ENCODE measurements at regions not wholly inside any gene's neighbourhood (a gene's known extent, or its start where the extent isn't known, plus 50 kb on each side); places are given as distances from the start of the nearest gene placed in this dataset.

DNA sequence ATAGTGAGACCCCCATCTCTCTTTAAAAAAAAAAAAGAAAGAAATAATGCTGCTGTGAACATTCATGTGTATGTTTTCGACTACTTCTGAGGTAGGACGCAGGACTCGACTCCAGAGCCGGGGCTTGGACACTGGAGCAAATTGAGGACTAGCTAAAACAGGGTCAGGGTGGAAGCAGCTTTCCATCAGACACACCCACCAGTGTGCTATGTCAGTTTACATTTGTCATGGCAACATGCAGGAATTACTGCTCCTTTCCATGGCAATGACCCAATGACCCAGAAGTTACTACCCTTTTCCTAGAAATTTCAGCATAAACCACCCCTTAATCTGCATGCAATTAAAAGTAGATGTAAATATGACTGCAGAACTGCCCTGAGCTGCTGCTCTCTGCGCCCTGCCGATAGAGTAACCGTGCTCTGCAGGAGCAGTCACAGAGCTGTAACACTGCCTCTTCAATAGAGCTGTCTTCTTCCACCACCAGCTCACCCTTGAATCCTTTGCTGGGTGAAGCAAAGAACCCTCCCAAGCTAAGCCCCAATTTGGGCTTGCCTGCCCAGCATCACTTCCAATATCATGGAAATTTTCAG is 61.6 kb upstream of the ZNF599 start:
- Histone ChIP-seq H3K27me3 (no peaks in the 10 kb centered on the region), H3K9me3 (no peaks in the 10 kb centered on the region), H3K27ac (no peak overlapping the region), H3K4me1 (peaks cover 0 to 7% (median 0%) of the 10 kb centered on the region in 3 donors), H3K4me3 (no peak overlapping the region), H3K36me3 (no peaks in the 10 kb centered on the region)
- 71 to 85% methylated on average over 7 of the region's 7 CpGs for WGBS, 2 donors
- ATAC-seq (no peak), FAIRE-seq (no peak), DNase-seq (no peak)
- intact Hi-C loops (cut with DNase I): no loop called here
- TF ChIP-seq, protein P1, sequence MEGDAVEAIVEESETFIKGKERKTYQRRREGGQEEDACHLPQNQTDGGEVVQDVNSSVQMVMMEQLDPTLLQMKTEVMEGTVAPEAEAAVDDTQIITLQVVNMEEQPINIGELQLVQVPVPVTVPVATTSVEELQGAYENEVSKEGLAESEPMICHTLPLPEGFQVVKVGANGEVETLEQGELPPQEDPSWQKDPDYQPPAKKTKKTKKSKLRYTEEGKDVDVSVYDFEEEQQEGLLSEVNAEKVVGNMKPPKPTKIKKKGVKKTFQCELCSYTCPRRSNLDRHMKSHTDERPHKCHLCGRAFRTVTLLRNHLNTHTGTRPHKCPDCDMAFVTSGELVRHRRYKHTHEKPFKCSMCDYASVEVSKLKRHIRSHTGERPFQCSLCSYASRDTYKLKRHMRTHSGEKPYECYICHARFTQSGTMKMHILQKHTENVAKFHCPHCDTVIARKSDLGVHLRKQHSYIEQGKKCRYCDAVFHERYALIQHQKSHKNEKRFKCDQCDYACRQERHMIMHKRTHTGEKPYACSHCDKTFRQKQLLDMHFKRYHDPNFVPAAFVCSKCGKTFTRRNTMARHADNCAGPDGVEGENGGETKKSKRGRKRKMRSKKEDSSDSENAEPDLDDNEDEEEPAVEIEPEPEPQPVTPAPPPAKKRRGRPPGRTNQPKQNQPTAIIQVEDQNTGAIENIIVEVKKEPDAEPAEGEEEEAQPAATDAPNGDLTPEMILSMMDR (IDR thresholded peaks at IDR 0.05): no peak

GRCh38 chr19:34832581-34833112 is 59.6 kb upstream of the ZNF599 start:
- no peak for ATAC-seq
- no peaks in the 10 kb centered on the region for H3K4me1 ChIP-seq
- FAIRE-seq: no peak
- WGBS, 2 donors: 77 to 81% methylated on average over 37 of the region's 37 CpGs
- DNase-seq: peak in 1 of 6 donors; percentile 29
- intact Hi-C loops (cut with DNase I): no loop called here
- no peaks in the 10 kb centered on the region for H3K36me3 ChIP-seq
- H3K27ac ChIP-seq: no peak overlapping the region
- no peaks in the 10 kb centered on the region for H3K9me3 ChIP-seq
- H3K27me3 ChIP-seq: no peaks in the 10 kb centered on the region
- TF ChIP-seq, protein P1 (IDR thresholded peaks at IDR 0.05): no peak
- no peak overlapping the region for H3K4me3 ChIP-seq

DNA sequence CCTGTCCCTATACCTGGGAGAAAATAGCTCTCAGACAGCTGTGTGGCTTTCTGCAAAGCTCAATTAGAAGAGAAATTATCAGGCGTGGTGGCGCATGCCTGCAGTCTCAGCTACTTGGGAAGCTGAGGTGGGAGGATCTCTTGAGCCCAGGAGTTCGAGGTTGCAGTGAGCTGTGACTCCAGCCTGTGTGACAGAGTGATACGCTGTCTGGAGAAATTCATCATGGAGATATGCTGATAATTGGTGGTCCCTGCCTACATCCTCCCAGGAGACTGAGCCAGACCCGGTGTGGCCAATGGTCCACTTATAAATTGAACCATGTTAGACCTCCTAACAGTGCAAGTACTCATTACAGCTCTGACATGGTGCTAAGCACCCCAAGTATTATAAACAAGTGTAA is 58.7 kb upstream of the ZNF599 start:
- WGBS, 2 donors: 74 to 79% methylated on average over 5 of the region's 5 CpGs
- H3K27ac ChIP-seq: no peak overlapping the region
- FAIRE-seq: no peak

GRCh38 chr19:34828156-34828555 is 55.1 kb upstream of the ZNF599 start:
- 91 to 98% methylated on average over 3 of the region's 3 CpGs for WGBS, 2 donors
- H3K9me3 ChIP-seq: no peaks in the 10 kb centered on the region
- H3K36me3 ChIP-seq: no peaks in the 10 kb centered on the region
- no peaks in the 10 kb centered on the region for H3K4me1 ChIP-seq
- no peak overlapping the region for H3K27ac ChIP-seq
- ATAC-seq (no peak), DNase-seq (no peak), FAIRE-seq (peak; percentile 96)
- no peaks in the 10 kb centered on the region for H3K27me3 ChIP-seq
- intact Hi-C loops (cut with DNase I): no loop called here
- TF ChIP-seq, protein P1 (IDR thresholded peaks at IDR 0.05): no peak
- H3K4me3 ChIP-seq: no peak overlapping the region

More for the DNA sequence above, 58.7 kb upstream of the ZNF599 start:
- no peak for DNase-seq
- intact Hi-C loops (cut with DNase I): no loop called here
- Histone ChIP-seq H3K4me3 (no peak overlapping the region), H3K27me3 (no peaks in the 10 kb centered on the region), H3K9me3 (no peaks in the 10 kb centered on the region), H3K4me1 (no peaks in the 10 kb centered on the region), H3K36me3 (no peaks in the 10 kb centered on the region)
- ATAC-seq: no peak
- TF ChIP-seq, protein P1 (IDR thresholded peaks at IDR 0.05): no peak

DNA sequence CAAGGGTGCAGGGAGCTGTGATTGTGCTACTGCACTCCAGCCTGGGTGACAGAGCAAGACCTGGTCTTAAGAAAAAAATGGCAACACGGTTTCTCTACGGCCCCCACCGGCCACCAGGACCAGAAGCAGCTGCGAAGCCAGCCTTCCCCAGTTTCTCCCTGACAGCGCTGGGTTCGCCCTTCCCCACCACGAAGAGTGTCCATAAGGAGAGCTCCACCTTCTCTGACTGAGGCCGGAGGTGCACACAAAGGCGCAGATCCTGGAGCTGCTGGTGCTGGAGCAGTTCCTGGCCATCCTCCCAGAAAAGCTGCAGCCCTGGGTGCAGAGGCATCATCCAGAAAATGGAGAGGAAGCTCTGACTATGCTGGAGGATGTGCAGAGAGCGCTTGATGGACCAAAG is 52.2 kb upstream of the ZNF599 start:
- no peaks in the 10 kb centered on the region for H3K4me1 ChIP-seq
- WGBS, 2 donors: 69 to 78% methylated on average over 10 of the region's 10 CpGs
- TF ChIP-seq, protein P1 (IDR thresholded peaks at IDR 0.05): no peak
- H3K4me3 ChIP-seq: no peak overlapping the region
- H3K27ac ChIP-seq: no peak overlapping the region
- no peaks in the 10 kb centered on the region for H3K27me3 ChIP-seq
- intact Hi-C loops (cut with DNase I): no loop called here
- H3K36me3 ChIP-seq: no peaks in the 10 kb centered on the region
- H3K9me3 ChIP-seq: no peaks in the 10 kb centered on the region
- DNase-seq (no peak), FAIRE-seq (no peak), ATAC-seq (no peak)

Data from pancreas (tissue), 10 donors.